ENCODE measurements at regions not wholly inside any gene's neighbourhood (a gene's known extent, or its start where the extent isn't known, plus 50 kb on each side); places are given as distances from the start of the nearest gene placed in this dataset.

GRCh38 chr11:98772893-98773292 is 247.9 kb upstream of the CNTN5 start:
- no peak for DNase-seq

- DNase-seq = no peak
These were observed 227.5 kb upstream of the CNTN5 start for GRCh38 chr11:98793276-98793675.

- DNase-seq = no peak
These were observed 222.4 kb upstream of the CNTN5 start for GRCh38 chr11:98798333-98798732.

GRCh38 chr11:98800696-98801095 is 220.1 kb upstream of the CNTN5 start:
- DNase-seq = no peak

GRCh38 chr11:98828986-98829708 is 191.6 kb upstream of the CNTN5 start:
- DNase-seq = no peak

- no peak for DNase-seq
These were observed 190.8 kb upstream of the CNTN5 start for GRCh38 chr11:98829971-98830370.

GRCh38 chr11:98834776-98835175 is 186.0 kb upstream of the CNTN5 start:
- no peak for DNase-seq

- no peak for DNase-seq
These were observed 185.4 kb upstream of the CNTN5 start for GRCh38 chr11:98835335-98835734.

GRCh38 chr11:98836156-98836555 is 184.6 kb upstream of the CNTN5 start:
- DNase-seq = no peak

- DNase-seq = no peak
These were observed 178.6 kb upstream of the CNTN5 start for GRCh38 chr11:98842187-98842586.

- DNase-seq = no peak
These were observed 158.6 kb upstream of the CNTN5 start for GRCh38 chr11:98862169-98862568.

GRCh38 chr11:98871690-98872089 is 149.1 kb upstream of the CNTN5 start:
- no peak for DNase-seq

GRCh38 chr11:98874050-98874449 is 146.7 kb upstream of the CNTN5 start:
- DNase-seq = no peak

GRCh38 chr11:98895936-98896335 is 124.8 kb upstream of the CNTN5 start:
- DNase-seq = no peak

GRCh38 chr11:98940913-98941312 is 79.8 kb upstream of the CNTN5 start:
- no peak for DNase-seq

GRCh38 chr11:98944461-98944860 is 76.3 kb upstream of the CNTN5 start:
- no peak for DNase-seq

- no peak for DNase-seq
These were observed 68.6 kb upstream of the CNTN5 start for GRCh38 chr11:98952107-98952506.

GRCh38 chr11:98955551-98955950 is 65.2 kb upstream of the CNTN5 start:
- no peak for DNase-seq

- no peak for DNase-seq
These were observed 56.6 kb upstream of the CNTN5 start for GRCh38 chr11:98964146-98964545.

- DNase-seq = no peak
These were observed 55.4 kb upstream of the CNTN5 start for GRCh38 chr11:98965358-98965757.

GRCh38 chr11:98965775-98966174 is 55.0 kb upstream of the CNTN5 start:
- DNase-seq = no peak

- no peak for DNase-seq
These were observed 53.7 kb upstream of the CNTN5 start for GRCh38 chr11:98967005-98967404.

Measured in CD4-positive, alpha-beta T cell treated with Interleukin-4 for 1 hour (primary cell).